ENCODE measurements at regions not wholly inside any gene's neighbourhood (a gene's known extent, or its start where the extent isn't known, plus 50 kb on each side); places are given as distances from the start of the nearest gene placed in this dataset.

GRCh38 chr19:29393915-29394460, 131.8 kb upstream of the VSTM2B start:
- Mint-ChIP-seq H3K27me3 (peaks cover 0 to 14% of the 10 kb centered on the region in 2 donors), H3K4me1 (ENCODE audit: low read depth in 2 of 2) (no peaks in the 10 kb centered on the region), H3K36me3 (no peaks in the 10 kb centered on the region), H3K27ac (no peak overlapping the region), H3K9me3 (peaks cover 4% of the 10 kb centered on the region), H3K4me3 (no peak overlapping the region)
- ATAC-seq (no peak), DNase-seq (ENCODE audit: low spot score) (no peak)

- DNase-seq (ENCODE audit: low spot score) (no peak), ATAC-seq (no peak)
- peaks cover 4% of the 10 kb centered on the region for H3K9me3 Mint-ChIP-seq
- peaks cover 8 to 14% of the 10 kb centered on the region in 2 donors for H3K27me3 Mint-ChIP-seq
- H3K4me1 Mint-ChIP-seq (ENCODE audit: low read depth in 2 of 2): no peaks in the 10 kb centered on the region
- H3K36me3 Mint-ChIP-seq: no peaks in the 10 kb centered on the region
- H3K27ac Mint-ChIP-seq: no peak overlapping the region
- H3K4me3 Mint-ChIP-seq: no peak overlapping the region
Measured at GRCh38 chr19:29395111-29395733, 130.6 kb upstream of the VSTM2B start.

GRCh38 chr19:29395734-29396414, 129.9 kb upstream of the VSTM2B start:
- H3K27ac Mint-ChIP-seq: no peak overlapping the region
- no peak for DNase-seq (ENCODE audit: low spot score)
- H3K27me3 Mint-ChIP-seq: peaks cover 8 to 14% of the 10 kb centered on the region in 2 donors
- H3K9me3 Mint-ChIP-seq: peaks cover 4% of the 10 kb centered on the region
- no peaks in the 10 kb centered on the region for H3K36me3 Mint-ChIP-seq
- no peak for ATAC-seq
- no peaks in the 10 kb centered on the region for H3K4me1 Mint-ChIP-seq (ENCODE audit: low read depth in 2 of 2)
- no peak overlapping the region for H3K4me3 Mint-ChIP-seq

GRCh38 chr19:29396925-29397324, 128.9 kb upstream of the VSTM2B start:
- Mint-ChIP-seq H3K36me3 (no peaks in the 10 kb centered on the region), H3K27ac (no peak overlapping the region)

GRCh38 chr19:29397748-29398147, 128.0 kb upstream of the VSTM2B start:
- H3K27me3 Mint-ChIP-seq: peaks cover 8 to 14% of the 10 kb centered on the region in 2 donors
- H3K4me1 Mint-ChIP-seq (ENCODE audit: low read depth in 2 of 2): no peaks in the 10 kb centered on the region
- DNase-seq (ENCODE audit: low spot score): no peak
- H3K27ac Mint-ChIP-seq: no peak overlapping the region
- no peak for ATAC-seq
- no peaks in the 10 kb centered on the region for H3K9me3 Mint-ChIP-seq
- no peak overlapping the region for H3K4me3 Mint-ChIP-seq
- no peaks in the 10 kb centered on the region for H3K36me3 Mint-ChIP-seq

More at GRCh38 chr19:29396925-29397324, 128.9 kb upstream of the VSTM2B start:
- Mint-ChIP-seq H3K27me3 (peaks cover 8 to 14% of the 10 kb centered on the region in 2 donors), H3K4me1 (ENCODE audit: low read depth in 2 of 2) (no peaks in the 10 kb centered on the region), H3K4me3 (no peak overlapping the region), H3K9me3 (no peaks in the 10 kb centered on the region)
- DNase-seq (ENCODE audit: low spot score) (no peak), ATAC-seq (no peak)

- H3K27ac Mint-ChIP-seq: no peak overlapping the region
- ATAC-seq (no peak), DNase-seq (ENCODE audit: low spot score) (no peak)
- H3K4me1 Mint-ChIP-seq (ENCODE audit: low read depth in 2 of 2): no peaks in the 10 kb centered on the region
- no peak overlapping the region for H3K4me3 Mint-ChIP-seq
- no peaks in the 10 kb centered on the region for H3K9me3 Mint-ChIP-seq
- peaks cover 8 to 16% of the 10 kb centered on the region in 2 donors for H3K27me3 Mint-ChIP-seq
- no peaks in the 10 kb centered on the region for H3K36me3 Mint-ChIP-seq
Measured at GRCh38 chr19:29399804-29400203, 126.0 kb upstream of the VSTM2B start.

- Mint-ChIP-seq H3K36me3 (no peaks in the 10 kb centered on the region), H3K4me3 (no peak overlapping the region), H3K4me1 (ENCODE audit: low read depth in 2 of 2) (no peaks in the 10 kb centered on the region), H3K9me3 (no peaks in the 10 kb centered on the region), H3K27me3 (peaks cover 8 to 10% of the 10 kb centered on the region in 2 donors), H3K27ac (no peak overlapping the region)
- no peak for ATAC-seq
- DNase-seq (ENCODE audit: low spot score): no peak
Measured at GRCh38 chr19:29400917-29401711, 124.7 kb upstream of the VSTM2B start.

- ATAC-seq (no peak), DNase-seq (ENCODE audit: low spot score) (no peak)
- no peak overlapping the region for H3K4me3 Mint-ChIP-seq
- no peak overlapping the region for H3K27ac Mint-ChIP-seq
- H3K27me3 Mint-ChIP-seq: peaks cover 8 to 10% of the 10 kb centered on the region in 2 donors
- H3K36me3 Mint-ChIP-seq: no peaks in the 10 kb centered on the region
- no peaks in the 10 kb centered on the region for H3K4me1 Mint-ChIP-seq (ENCODE audit: low read depth in 2 of 2)
- no peaks in the 10 kb centered on the region for H3K9me3 Mint-ChIP-seq
Measured at GRCh38 chr19:29401712-29402421, 123.9 kb upstream of the VSTM2B start.

GRCh38 chr19:29402563-29402962, 123.2 kb upstream of the VSTM2B start:
- DNase-seq (ENCODE audit: low spot score): no peak
- Mint-ChIP-seq H3K4me1 (ENCODE audit: low read depth in 2 of 2) (no peaks in the 10 kb centered on the region), H3K4me3 (no peak overlapping the region), H3K27me3 (peaks cover 14 to 16% of the 10 kb centered on the region in 2 donors), H3K36me3 (no peaks in the 10 kb centered on the region), H3K27ac (no peak overlapping the region), H3K9me3 (no peaks in the 10 kb centered on the region)
- no peak for ATAC-seq

GRCh38 chr19:29404015-29404414, 121.8 kb upstream of the VSTM2B start:
- Mint-ChIP-seq H3K27ac (no peak overlapping the region), H3K4me1 (ENCODE audit: low read depth in 2 of 2) (no peaks in the 10 kb centered on the region), H3K36me3 (no peaks in the 10 kb centered on the region), H3K4me3 (no peak overlapping the region), H3K27me3 (peaks cover 14 to 16% of the 10 kb centered on the region in 2 donors), H3K9me3 (no peaks in the 10 kb centered on the region)
- ATAC-seq (no peak), DNase-seq (ENCODE audit: low spot score) (no peak)

GRCh38 chr19:29404951-29405727, 120.7 kb upstream of the VSTM2B start:
- Mint-ChIP-seq H3K27ac (no peak overlapping the region), H3K27me3 (peaks cover 7 to 16% of the 10 kb centered on the region in 2 donors), H3K4me1 (ENCODE audit: low read depth in 2 of 2) (no peaks in the 10 kb centered on the region), H3K4me3 (no peak overlapping the region), H3K9me3 (no peaks in the 10 kb centered on the region), H3K36me3 (no peaks in the 10 kb centered on the region)
- no peak for ATAC-seq
- no peak for DNase-seq (ENCODE audit: low spot score)

- DNase-seq (ENCODE audit: low spot score): no peak
Measured at GRCh38 chr19:29405728-29405995, 120.1 kb upstream of the VSTM2B start.

More at GRCh38 chr19:29405728-29405995, 120.1 kb upstream of the VSTM2B start:
- Mint-ChIP-seq H3K27ac (no peak overlapping the region), H3K4me1 (ENCODE audit: low read depth in 2 of 2) (no peaks in the 10 kb centered on the region), H3K36me3 (no peaks in the 10 kb centered on the region), H3K27me3 (peaks cover 12 to 16% of the 10 kb centered on the region in 2 donors), H3K4me3 (no peak overlapping the region), H3K9me3 (no peaks in the 10 kb centered on the region)
- no peak for ATAC-seq
